ENCODE measurements at regions not wholly inside any gene's neighbourhood (a gene's known extent, or its start where the extent isn't known, plus 50 kb on each side); places are given as distances from the start of the nearest gene placed in this dataset.

GRCh38 chr13:59437544-59438301 is 726.0 kb downstream of the DIAPH3 start:
- TF ChIP-seq POLR2AphosphoS5 (IDR thresholded peaks at IDR 0.05; ENCODE audit: low read depth) (no peak), CTCF (IDR thresholded peaks at IDR 0.05; ENCODE audit: insufficient read depth, low read length) (no peak), GABPA (IDR thresholded peaks at IDR 0.05; ENCODE audit: low read depth) (no peak), REST (IDR thresholded peaks at IDR 0.05; ENCODE audit: insufficient replicate concordance, low read depth) (peak; percentile 93), SPI1 (IDR thresholded peaks at IDR 0.05; ENCODE audit: borderline replicate concordance, low read depth) (peak; percentile 84)

Data from HL-60 (cell line).